Mucosa of gallbladder (tissue), 1 donor: ENCODE measurements at regions not wholly inside any gene's neighbourhood (a gene's known extent, or its start where the extent isn't known, plus 50 kb on each side); places are given as distances from the start of the nearest gene placed in this dataset.
"Not testable (repeated sequence)": the region's sequence is repeated elsewhere in the genome, so short reads cannot be mapped to it uniquely, and the experiment has no call there.

ENCODE experiments used
- DNase-seq: peaks from one replicate; pipeline ENCODE4 v3.0.0-alpha.2; 2020; ENCODE audit warnings: low spot score
- donor health status: DM: no; HTN: no; CAD: no.

DNA sequence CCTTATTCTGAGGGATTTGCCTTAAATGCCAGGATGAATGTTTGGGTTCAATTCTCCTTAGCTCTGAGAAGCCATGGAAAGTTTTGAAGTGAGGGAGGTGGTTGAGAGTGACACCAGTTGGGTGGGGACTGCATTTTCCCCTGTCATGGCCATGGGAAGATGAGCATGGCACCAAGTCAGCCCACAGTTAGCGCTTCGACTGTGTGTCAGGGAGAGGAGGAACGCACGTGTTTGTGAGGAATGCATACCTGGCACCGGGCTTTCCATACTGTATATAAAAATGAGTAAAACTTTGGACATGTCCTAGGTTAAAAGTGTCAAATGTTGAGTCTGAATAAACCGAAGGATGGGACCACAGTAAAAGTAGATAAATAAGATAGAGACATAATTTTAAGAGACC is 187.5 kb upstream of the KL start:
- DNase-seq: no peak

GRCh38 chr13:32829269-32829668 is 187.0 kb upstream of the KL start:
- DNase-seq: no peak

GRCh38 chr13:32829676-32830335 is 186.4 kb upstream of the KL start:
- no peak for DNase-seq

DNA sequence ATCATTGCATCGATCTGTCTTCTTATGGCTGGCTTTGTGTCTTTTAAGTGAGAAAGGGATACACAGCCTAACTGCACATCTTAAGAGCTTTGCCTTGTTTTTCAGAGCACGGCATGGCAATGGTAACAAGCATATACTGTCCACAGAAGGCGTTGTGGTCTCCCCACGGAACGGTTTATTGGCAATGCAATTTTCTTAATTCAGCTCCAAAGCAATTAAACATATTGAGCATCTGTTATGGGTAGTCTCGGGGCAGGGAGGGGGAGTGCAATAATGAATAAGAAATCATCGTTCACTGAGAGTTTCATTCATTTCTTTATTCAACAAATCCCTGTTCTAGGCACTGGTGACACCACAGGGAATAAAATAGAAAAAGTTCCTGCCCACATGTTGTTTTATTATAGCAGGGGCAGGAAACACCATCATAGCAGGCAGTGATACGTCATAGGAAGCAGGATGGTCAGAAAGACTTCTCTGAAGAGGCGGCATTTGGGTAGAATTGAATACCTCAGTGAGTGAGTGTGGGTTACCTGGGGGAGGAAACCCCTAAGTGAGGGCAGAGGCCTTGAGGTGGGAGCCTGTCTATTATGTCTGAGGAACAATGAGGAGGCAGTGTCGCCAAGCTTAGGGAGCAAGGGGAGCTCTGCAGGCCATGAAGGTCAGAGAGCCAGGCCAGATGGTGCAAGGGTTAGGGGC is 185.7 kb upstream of the KL start:
- DNase-seq: no peak

GRCh38 chr13:32837307-32837972 is 178.8 kb upstream of the KL start:
- DNase-seq: no peak

GRCh38 chr13:32837973-32838927 is 178.0 kb upstream of the KL start:
- no peak for DNase-seq

DNA sequence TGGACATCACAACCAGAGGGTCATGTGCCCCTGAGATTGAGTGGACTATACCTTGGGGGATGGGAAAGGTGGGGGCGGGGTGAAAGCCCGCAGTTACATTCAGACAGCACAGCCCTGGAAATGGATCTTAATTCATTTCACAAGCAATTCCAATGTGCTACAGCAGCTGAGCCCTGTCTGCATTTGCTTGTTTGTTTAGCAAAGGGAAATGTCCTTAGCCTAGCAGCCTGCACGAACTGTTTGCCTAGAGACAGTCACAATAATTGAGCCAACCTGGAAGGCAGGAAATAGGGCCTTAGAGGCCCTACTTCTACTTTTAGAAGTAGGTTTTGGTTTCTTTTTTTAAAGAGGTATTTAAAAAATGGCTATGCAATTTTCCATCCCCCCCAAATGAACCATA is 177.3 kb upstream of the KL start:
- DNase-seq: peak; percentile 14

DNA sequence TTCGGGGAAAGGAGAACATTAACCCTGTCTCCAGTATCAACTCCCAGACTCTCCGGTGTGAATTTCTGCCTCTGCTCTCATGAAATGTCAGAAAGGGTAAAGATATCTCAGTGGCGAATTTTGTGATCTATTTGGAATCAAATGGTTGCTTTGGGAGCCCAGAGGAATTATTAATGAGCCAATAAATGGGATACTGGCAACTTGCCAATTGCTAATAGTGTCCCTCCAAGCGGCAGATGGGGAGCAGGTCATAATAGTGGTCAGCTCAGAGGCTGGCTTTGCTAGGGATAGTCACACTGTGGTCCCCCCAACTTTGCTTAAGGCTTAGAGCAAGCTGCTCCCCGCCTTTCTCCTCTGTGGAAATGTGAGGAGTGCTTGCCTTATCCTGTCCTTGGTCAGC is 176.1 kb upstream of the KL start:
- DNase-seq: no peak

DNA sequence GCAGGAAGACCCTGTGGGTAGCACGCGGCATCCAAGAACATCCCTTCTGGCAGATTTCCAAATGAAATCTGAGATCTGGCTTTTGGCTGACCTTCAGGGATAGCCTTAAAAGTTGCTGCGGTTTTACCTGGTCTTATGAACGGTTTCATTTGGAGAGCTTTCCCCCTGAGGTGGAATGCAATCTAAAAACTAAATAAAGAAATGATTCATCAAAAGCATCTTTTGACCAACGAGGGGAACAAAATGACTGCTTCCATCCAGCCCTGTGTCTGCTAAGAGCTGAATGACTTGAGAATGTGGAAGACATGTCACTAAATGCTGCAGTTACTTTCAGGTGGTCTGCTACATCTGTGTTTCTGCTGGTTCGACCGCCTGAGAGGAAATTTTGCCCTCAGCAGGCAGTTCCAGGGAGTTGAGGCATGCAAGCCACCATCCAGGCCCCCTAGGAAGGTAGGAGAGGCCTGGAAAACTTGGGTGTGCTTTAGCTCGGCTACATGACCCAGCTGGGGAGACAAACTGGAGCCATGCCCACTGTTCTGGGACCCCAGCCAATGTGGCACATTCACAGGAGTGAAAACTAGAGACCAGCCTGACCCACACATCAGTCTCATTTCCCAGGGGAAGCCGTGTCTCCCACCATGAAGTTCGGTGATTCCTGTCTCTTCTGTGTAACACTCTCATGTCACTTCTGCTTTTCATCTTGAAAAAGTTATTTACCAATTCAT is 175.1 kb upstream of the KL start:
- DNase-seq: no peak

- no peak for DNase-seq
Observed at GRCh38 chr13:32845952-32846950, 170.0 kb upstream of the KL start.

GRCh38 chr13:32847976-32848375 is 168.2 kb upstream of the KL start:
- DNase-seq: not testable (repeated sequence)

DNA sequence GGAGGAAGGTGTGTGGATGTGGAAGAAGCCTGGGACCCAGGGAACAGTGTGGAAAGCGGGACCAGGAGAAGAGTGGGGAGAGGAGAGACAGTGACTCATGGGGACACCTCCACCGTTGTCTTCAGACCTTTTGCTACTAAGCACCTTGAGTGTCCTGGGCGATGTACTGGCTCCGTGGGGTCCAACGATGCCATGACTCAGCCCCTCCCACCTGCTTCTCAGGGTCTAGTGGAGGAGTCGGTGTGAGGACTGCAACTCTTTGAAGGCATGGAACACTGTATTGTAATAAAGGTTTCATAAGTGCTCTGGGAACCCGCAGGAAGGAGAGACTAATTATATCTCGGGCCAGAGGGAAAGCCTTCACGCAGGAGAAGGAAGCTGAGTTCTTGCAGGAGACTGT is 166.9 kb upstream of the KL start:
- no peak for DNase-seq

DNA sequence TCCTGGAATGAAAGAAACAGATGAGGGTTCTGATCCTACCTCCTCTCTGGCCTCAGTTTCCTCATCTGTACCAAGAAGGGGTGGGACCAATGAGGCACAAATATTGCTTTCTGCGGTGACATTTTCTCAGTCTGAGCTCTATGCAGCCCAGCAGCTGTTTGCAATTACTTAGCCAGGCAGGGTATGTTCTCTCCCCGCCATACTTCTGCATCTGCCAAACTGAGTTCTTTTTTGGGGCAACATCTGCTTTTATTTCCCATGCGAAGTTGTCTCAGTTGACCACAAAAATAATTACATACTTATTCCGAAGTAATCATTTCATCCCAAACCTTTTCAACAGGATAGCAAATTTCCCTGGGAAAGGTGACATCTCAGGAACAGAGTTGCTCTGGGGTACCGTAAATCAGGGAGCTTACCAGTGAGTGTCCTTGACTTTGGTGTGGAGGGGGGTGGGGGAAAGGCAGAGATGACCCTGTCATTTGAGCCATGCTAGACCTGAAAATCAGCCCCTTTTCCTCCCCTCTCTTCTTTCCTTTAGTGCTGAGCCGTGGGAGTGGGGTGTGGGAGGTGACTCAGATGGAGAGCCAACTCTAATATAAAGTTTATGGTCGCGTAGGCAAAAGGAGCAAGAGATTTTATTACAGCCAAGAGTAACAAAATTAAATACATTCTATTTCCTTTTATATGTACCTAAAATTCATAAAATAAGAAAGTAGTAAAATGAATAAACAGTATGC is 165.7 kb upstream of the KL start:
- DNase-seq: no peak

DNA sequence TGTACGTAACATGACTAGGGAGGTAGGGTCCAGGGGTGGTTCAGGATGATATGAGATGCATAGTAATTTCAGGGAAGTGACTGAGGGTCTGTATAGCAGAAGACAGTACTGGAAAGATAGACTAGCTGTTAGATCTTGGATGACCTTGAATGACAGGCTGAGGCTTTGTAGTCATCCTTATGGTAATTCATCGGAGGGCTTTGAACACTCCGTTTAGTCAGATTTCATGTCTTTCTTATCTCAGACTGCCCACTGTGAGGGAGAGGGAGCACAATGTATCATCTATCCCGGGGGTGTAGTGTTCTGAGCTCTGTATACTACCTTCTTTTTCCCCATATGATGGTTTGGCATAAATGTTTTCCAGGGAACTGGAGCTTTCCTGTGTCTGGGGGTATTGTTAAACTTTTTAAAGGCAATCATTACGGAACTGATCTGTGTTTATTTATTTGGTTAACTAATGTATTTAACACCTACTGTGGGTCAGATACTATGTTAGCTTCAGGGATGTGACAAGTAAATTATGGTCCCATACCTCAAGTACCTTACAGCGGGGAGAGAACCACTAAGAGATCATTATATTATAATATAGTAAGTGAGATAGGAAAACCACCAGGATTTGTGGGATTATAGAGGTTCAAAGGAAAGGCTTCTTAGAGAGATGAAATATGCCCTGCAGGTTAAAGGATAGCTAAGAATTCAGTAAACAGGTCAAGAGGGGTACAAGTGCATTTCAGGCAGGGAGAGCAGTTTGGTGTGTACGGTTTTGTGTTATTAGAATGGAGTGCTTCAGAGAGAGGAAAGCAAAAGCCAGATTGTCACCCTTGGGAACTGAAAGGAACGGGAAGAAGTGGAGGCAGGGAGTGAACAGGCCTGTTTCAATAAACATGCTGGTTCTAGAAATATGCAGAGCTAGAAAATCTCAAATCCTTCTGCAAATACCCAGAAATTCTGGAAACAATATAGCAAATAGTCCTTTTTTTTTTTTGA is 164.8 kb upstream of the KL start:
- no peak for DNase-seq

- DNase-seq: no peak
Observed at GRCh38 chr13:32852526-32852925, 163.7 kb upstream of the KL start.

DNA sequence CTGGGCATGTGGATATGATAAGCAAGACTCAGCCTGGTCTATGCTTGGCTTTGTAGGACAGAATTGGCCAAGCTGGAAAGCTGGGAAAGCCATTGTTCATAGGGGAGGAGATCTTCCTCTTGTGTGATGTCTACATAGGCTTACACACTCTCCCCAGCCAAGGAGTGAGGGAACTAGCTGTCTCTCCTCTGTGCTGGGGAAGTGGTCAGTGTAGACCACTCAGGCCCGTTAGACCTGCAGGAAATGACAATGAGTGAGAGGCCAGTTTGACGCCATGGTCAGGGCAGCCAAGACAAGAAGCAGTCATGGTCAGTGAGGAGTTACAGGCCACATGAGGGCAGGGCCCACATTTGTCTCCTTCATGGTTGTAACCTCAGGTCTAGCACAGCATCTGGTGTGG is 159.1 kb upstream of the KL start:
- DNase-seq: no peak

DNA sequence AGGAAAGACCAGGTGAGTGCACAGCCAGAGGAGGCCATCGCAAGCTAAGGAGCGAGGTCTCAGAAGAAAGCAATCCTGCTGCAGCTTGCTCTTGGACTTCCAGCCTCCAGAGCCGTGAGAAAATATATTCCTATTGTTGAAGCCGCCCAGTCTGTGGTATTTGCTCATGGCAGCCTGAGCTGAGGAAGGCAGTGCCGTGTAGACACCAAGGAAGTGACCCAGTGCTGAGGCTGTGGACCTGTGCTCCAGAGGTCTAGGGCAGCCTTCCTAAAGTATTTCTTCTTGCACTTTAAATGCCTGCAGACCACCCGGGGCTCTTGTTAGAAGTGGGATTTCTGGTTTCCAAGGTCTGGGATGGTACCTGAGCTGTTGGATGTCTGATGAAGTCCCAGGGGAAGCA is 158.5 kb upstream of the KL start:
- DNase-seq: no peak

DNA sequence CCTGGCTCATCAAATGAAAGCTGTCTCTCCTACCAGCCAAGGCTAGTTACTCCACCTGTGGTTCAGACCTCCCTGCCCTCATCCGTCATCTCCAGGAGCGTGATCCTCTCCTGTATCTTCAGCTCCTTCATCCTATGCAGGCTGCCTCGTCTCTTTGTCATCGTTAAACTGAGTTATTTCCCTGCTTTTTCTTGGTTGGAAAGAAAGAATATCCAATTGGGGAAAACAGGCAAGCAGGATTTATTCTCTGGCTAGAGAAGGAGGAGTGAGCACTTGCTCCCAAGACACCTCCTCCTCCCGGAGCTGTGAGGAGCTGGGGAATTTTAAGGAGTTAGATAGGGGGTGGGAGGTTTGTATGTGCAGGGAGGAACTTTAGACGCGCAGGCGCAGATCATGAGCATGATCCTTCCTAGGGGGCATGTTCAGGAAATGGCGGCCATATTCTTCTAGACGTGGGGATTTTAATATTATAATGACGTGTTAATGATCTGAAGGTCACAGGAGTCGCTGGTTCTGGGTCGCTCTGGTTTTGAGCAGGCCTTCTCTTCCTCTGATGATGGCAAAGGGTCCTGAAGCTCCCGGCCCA is 156.4 kb upstream of the KL start:
- DNase-seq: no peak
